Body of pancreas (tissue), 4 donors: ENCODE measurements at regions not wholly inside any gene's neighbourhood (a gene's known extent, or its start where the extent isn't known, plus 50 kb on each side); places are given as distances from the start of the nearest gene placed in this dataset.

Experiments
- POLR2A ChIP-seq, 3 donors: fragments of 450-650 bp; IDR thresholded peaks; one replicate each; pipeline ENCODE4 v1.6.1; 2016; ENCODE audit warnings: antibody characterized with exemption in 3 of 3, mild to moderate bottlenecking in 2 of 3
- TF ChIP-seq, protein P1 (sequence below), 7 experiments: fragments of 450-650 bp in 4 of 7; fragments of 200-600 bp in 3 of 7; sonication (generic) in 3 of 7; IDR thresholded peaks; one replicate each; pipeline ENCODE4 v1.5.1; 2016 to 2019; ENCODE audit warnings: antibody characterized with exemption in 7 of 7

DNA sequence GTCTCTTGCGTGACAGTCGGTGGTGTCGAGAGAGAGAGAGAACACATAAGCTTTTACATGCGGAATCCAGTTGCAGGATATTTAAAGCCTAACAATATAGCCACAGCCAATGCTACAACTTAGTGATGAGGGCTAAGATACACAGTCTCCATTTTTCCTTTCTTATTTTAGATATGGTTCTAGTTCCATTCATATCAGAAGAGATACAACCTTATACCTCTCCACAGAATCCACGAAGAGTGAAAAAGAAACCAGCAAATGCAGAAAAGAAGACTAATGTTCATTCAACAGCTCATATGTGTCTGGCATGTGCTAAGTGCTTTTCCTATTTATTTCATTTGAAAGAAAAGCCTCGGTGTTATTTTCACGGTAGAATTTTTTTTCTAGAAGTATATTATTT is 249.0 kb upstream of the SLITRK1 start:
- TF ChIP-seq, protein P1, sequence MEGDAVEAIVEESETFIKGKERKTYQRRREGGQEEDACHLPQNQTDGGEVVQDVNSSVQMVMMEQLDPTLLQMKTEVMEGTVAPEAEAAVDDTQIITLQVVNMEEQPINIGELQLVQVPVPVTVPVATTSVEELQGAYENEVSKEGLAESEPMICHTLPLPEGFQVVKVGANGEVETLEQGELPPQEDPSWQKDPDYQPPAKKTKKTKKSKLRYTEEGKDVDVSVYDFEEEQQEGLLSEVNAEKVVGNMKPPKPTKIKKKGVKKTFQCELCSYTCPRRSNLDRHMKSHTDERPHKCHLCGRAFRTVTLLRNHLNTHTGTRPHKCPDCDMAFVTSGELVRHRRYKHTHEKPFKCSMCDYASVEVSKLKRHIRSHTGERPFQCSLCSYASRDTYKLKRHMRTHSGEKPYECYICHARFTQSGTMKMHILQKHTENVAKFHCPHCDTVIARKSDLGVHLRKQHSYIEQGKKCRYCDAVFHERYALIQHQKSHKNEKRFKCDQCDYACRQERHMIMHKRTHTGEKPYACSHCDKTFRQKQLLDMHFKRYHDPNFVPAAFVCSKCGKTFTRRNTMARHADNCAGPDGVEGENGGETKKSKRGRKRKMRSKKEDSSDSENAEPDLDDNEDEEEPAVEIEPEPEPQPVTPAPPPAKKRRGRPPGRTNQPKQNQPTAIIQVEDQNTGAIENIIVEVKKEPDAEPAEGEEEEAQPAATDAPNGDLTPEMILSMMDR (IDR thresholded peaks at IDR 0.05), result no peak
- no peak for TF ChIP-seq POLR2A (IDR thresholded peaks at IDR 0.05)
